ENCODE measurements at regions not wholly inside any gene's neighbourhood (a gene's known extent, or its start where the extent isn't known, plus 50 kb on each side); places are given as distances from the start of the nearest gene placed in this dataset.

- H3K4me1 ChIP-seq (ENCODE audit: control insufficient read depth, insufficient read depth, low read length) = no peaks in the 10 kb centered on the region
- intact Hi-C loops (cut with micrococcal nuclease) = no loop called here
- H3K27me3 ChIP-seq (ENCODE audit: control insufficient read depth, insufficient read depth, low read length) = no peaks in the 10 kb centered on the region
- H3K27ac ChIP-seq (ENCODE audit: low read length) = no peak overlapping the region
- DNase-seq (no peak), ATAC-seq (no peak)
- Mint-ChIP-seq H3K9me3 (peaks cover 0 to 3% of the 10 kb centered on the region in 2 donors), H3K4me1 (peaks cover 7 to 8% of the 10 kb centered on the region in 2 donors), H3K36me3 (no peaks in the 10 kb centered on the region), H3K27me3 (ENCODE audit: low read depth in 2 of 2) (peaks cover 5 to 24% of the 10 kb centered on the region in 2 donors), H3K27ac (no peak overlapping the region), H3K4me3 (no peak overlapping the region)
- WGBS (ENCODE audit: insufficient coverage) = 93% methylated on average over 4 of the region's 4 CpGs
- no peaks in the 10 kb centered on the region for H3K36me3 ChIP-seq (ENCODE audit: control insufficient read depth, insufficient read depth, low read length)
- TF ChIP-seq CTCF (IDR thresholded peaks at IDR 0.05) = no peak
- H3K9me3 ChIP-seq (ENCODE audit: control insufficient read depth, insufficient read depth, low read length) = no peaks in the 10 kb centered on the region
- H3K4me3 ChIP-seq (ENCODE audit: low read length) = no peak overlapping the region
Measured at GRCh38 chr10:4249841-4250586, 465.0 kb upstream of the KLF6 start.

- no peak for ATAC-seq
- 92% methylated on average over 5 of the region's 5 CpGs for WGBS (ENCODE audit: insufficient coverage)
- intact Hi-C loops (cut with micrococcal nuclease) = no loop called here
- Histone ChIP-seq H3K4me1 (ENCODE audit: control insufficient read depth, insufficient read depth, low read length) (no peaks in the 10 kb centered on the region), H3K9me3 (ENCODE audit: control insufficient read depth, insufficient read depth, low read length) (no peaks in the 10 kb centered on the region), H3K36me3 (ENCODE audit: control insufficient read depth, insufficient read depth, low read length) (no peaks in the 10 kb centered on the region), H3K27ac (ENCODE audit: low read length) (no peak overlapping the region), H3K4me3 (ENCODE audit: low read length) (no peak overlapping the region), H3K27me3 (ENCODE audit: control insufficient read depth, insufficient read depth, low read length) (no peaks in the 10 kb centered on the region)
- Mint-ChIP-seq H3K36me3 (no peaks in the 10 kb centered on the region), H3K4me1 (peaks cover 8 to 11% of the 10 kb centered on the region in 2 donors), H3K27me3 (ENCODE audit: low read depth in 2 of 2) (peaks cover 5 to 24% of the 10 kb centered on the region in 2 donors), H3K27ac (no peak overlapping the region), H3K9me3 (peaks cover 0 to 3% of the 10 kb centered on the region in 2 donors), H3K4me3 (no peak overlapping the region)
- no peak for DNase-seq
- no peak for TF ChIP-seq CTCF (IDR thresholded peaks at IDR 0.05)
Measured at GRCh38 chr10:4247379-4247778, 462.4 kb upstream of the KLF6 start.

GRCh38 chr10:4246881-4247358 lies 461.9 kb upstream of the KLF6 start:
- Histone ChIP-seq H3K27me3 (ENCODE audit: control insufficient read depth, insufficient read depth, low read length) (no peaks in the 10 kb centered on the region), H3K4me1 (ENCODE audit: control insufficient read depth, insufficient read depth, low read length) (no peaks in the 10 kb centered on the region), H3K4me3 (ENCODE audit: low read length) (no peak overlapping the region), H3K36me3 (ENCODE audit: control insufficient read depth, insufficient read depth, low read length) (no peaks in the 10 kb centered on the region), H3K27ac (ENCODE audit: low read length) (no peak overlapping the region), H3K9me3 (ENCODE audit: control insufficient read depth, insufficient read depth, low read length) (no peaks in the 10 kb centered on the region)
- WGBS (ENCODE audit: insufficient coverage) = 56% methylated on average over 4 of the region's 4 CpGs
- Mint-ChIP-seq H3K27ac (no peak overlapping the region), H3K4me3 (no peak overlapping the region), H3K4me1 (peaks cover 8 to 16% of the 10 kb centered on the region in 2 donors), H3K36me3 (no peaks in the 10 kb centered on the region), H3K9me3 (peaks cover 0 to 3% of the 10 kb centered on the region in 2 donors), H3K27me3 (ENCODE audit: low read depth in 2 of 2) (peaks cover 5 to 24% of the 10 kb centered on the region in 2 donors)
- intact Hi-C loops (cut with micrococcal nuclease) = no loop called here
- no peak for TF ChIP-seq CTCF (IDR thresholded peaks at IDR 0.05)
- DNase-seq (no peak), ATAC-seq (no peak)

Measured in natural killer cell (primary cell).